GM12878 (cell line): ENCODE measurements at regions not wholly inside any gene's neighbourhood (a gene's known extent, or its start where the extent isn't known, plus 50 kb on each side); places are given as distances from the start of the nearest gene placed in this dataset.

Source experiments
- PAX5 ChIP-seq: IDR thresholded peaks from 2 replicates; pipeline ENCODE4 v1.6.1; 2011; ENCODE audit warnings: low read depth, low read length, borderline replicate concordance
- TF ChIP-seq, protein P1 (sequence below): fragments of 450-650 bp; formaldehyde crosslinking; IDR thresholded peaks from 2 replicates; pipeline ENCODE4 v1.4.0; 2020; ENCODE audit warnings: mild to moderate bottlenecking, moderate library complexity

DNA sequence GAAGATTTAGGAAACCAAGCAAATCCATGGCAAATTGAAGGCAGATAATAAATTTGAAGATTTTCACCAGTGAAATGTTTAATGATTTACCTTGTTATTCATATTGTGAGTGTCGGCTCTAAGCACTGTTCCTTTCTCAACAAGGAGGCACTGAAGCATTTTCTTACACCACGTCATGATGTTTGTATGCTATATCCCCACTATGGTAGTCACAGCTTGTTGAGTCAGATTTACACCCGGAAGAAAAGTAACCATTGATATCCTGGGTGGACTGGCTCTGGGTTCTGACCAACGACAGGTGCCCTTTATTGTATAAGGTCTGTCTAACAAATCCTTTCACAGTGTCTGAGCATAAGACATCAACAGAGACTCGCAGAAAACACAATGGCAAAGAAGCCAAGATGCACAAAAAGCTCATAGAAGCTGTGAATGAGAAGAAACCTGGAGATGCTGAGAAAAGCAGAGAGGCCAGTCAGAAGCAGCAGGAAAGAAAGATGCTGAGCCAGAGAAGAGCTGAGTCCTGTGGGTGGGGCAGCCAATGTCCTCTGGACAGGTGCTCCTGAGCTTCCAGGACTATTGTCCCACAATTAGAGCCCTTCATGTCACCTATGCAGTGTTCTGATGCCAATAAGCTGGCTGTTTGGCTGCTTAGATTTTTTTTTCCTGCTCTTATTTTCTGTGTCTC lies 49.7 kb upstream of the ARHGAP5 start (continued):
- TF ChIP-seq, protein P1, sequence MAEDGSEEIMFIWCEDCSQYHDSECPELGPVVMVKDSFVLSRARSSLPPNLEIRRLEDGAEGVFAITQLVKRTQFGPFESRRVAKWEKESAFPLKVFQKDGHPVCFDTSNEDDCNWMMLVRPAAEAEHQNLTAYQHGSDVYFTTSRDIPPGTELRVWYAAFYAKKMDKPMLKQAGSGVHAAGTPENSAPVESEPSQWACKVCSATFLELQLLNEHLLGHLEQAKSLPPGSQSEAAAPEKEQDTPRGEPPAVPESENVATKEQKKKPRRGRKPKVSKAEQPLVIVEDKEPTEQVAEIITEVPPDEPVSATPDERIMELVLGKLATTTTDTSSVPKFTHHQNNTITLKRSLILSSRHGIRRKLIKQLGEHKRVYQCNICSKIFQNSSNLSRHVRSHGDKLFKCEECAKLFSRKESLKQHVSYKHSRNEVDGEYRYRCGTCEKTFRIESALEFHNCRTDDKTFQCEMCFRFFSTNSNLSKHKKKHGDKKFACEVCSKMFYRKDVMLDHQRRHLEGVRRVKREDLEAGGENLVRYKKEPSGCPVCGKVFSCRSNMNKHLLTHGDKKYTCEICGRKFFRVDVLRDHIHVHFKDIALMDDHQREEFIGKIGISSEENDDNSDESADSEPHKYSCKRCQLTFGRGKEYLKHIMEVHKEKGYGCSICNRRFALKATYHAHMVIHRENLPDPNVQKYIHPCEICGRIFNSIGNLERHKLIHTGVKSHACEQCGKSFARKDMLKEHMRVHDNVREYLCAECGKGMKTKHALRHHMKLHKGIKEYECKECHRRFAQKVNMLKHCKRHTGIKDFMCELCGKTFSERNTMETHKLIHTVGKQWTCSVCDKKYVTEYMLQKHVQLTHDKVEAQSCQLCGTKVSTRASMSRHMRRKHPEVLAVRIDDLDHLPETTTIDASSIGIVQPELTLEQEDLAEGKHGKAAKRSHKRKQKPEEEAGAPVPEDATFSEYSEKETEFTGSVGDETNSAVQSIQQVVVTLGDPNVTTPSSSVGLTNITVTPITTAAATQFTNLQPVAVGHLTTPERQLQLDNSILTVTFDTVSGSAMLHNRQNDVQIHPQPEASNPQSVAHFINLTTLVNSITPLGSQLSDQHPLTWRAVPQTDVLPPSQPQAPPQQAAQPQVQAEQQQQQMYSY (CRISPR knock-in tag), result no peak
- TF ChIP-seq PAX5, result no peak
